ENCODE measurements at regions not wholly inside any gene's neighbourhood (a gene's known extent, or its start where the extent isn't known, plus 50 kb on each side); places are given as distances from the start of the nearest gene placed in this dataset.
"Not testable (repeated sequence)": the region's sequence is repeated elsewhere in the genome, so short reads cannot be mapped to it uniquely, and the experiment has no call there.

- DNase-seq; H3K27me3 Mint-ChIP-seq; H3K4me3 Mint-ChIP-seq; H3K9me3 Mint-ChIP-seq; H3K27ac Mint-ChIP-seq; H3K36me3 Mint-ChIP-seq (ENCODE audit: low read depth); intact Hi-C loops (cut with micrococcal nuclease); H3K4me1 Mint-ChIP-seq: not testable (repeated sequence)
Observed at GRCh38 chr13:87185138-87185537, 486.0 kb upstream of the SLITRK5 start.

DNA sequence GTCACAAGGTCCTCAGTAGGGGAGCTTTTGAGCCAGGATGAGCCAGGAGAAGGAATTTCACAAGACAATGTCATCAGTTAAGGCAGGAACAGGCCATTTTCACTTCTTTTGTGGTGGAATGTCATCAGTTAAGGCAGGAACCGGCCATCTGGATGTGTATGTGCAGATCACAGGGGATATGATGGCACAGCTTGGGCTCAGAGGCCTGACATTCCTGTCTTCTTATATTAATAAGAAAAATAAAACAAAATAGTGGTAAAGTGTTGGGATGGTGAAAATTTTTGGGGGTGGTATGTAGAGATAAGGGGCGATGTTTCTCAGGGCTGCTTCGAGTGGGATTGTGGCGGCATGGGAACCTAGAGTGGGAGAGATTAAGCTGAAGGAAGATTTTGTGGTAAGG lies 484.5 kb upstream of the SLITRK5 start:
- H3K4me3 Mint-ChIP-seq; H3K27me3 Mint-ChIP-seq; intact Hi-C loops (cut with micrococcal nuclease); H3K9me3 Mint-ChIP-seq; H3K27ac Mint-ChIP-seq; H3K4me1 Mint-ChIP-seq; DNase-seq; H3K36me3 Mint-ChIP-seq (ENCODE audit: low read depth): not testable (repeated sequence)

DNA sequence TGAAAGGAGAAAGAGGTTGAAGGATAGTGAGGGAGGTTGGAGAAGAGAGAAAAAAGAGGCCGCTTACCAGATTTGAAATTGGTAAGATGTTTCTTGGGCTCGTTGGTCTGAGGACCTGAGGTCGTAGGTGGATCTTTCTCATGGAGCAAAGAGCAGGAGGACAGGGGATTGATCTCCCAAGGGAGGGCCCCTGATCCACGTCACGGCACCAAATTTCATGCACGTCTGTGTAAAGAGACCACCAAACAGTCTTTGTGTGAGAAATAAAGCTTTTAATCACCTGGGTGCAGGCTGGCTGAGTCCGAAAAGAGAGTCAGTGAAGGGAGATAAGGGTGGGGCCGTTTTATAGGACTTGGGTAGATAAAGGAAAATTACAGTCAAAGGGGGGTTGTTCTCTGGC lies 479.7 kb upstream of the SLITRK5 start:
- H3K27me3 Mint-ChIP-seq; DNase-seq; H3K27ac Mint-ChIP-seq; H3K9me3 Mint-ChIP-seq; H3K36me3 Mint-ChIP-seq (ENCODE audit: low read depth); H3K4me1 Mint-ChIP-seq; intact Hi-C loops (cut with micrococcal nuclease); H3K4me3 Mint-ChIP-seq: not testable (repeated sequence)

DNA sequence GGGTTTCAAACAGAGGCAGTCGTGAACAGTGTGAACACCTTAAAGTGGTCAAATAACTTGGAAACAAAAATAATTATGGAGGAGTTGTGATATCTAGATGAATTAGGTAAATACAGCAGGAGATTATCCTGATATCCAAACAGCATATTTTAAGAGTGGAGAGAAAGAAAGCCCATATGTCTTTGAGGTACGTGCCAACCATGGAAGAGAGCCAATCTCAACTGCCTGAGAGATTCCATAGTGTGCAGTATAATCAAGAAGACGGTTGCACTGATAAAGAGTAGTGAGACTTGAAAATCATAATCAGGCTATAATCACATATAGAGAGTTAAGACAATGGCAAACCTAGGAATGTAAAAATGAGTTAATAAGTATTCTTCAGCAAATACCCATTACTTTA lies 472.8 kb upstream of the SLITRK5 start:
- Mint-ChIP-seq H3K9me3 (no peaks in the 10 kb centered on the region), H3K36me3 (ENCODE audit: low read depth) (no peaks in the 10 kb centered on the region), H3K4me3 (no peak overlapping the region), H3K27ac (no peak overlapping the region), H3K4me1 (no peaks in the 10 kb centered on the region), H3K27me3 (no peaks in the 10 kb centered on the region)
- no peak for DNase-seq
- intact Hi-C loops (cut with micrococcal nuclease), result no loop called here

DNA sequence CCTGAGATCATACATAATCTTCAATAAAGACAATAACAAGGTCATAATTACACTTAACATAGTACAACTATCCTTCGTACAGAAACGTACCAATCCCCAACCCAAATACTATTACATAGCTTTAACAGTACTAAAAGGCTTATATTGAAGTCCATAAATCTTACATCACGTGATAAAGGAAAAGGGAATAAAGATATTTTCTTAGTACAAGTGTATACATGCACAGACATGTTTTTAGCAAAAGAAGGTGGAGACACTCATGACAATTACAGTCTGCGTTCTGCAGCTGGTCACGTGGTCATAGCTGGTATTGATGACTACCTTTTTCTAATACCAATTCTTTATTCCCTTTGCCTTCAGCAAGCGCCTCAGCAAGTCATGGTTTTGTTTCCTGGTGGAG lies 464.5 kb upstream of the SLITRK5 start:
- Mint-ChIP-seq H3K9me3 (no peaks in the 10 kb centered on the region), H3K4me3 (no peak overlapping the region), H3K4me1 (no peaks in the 10 kb centered on the region)

DNA sequence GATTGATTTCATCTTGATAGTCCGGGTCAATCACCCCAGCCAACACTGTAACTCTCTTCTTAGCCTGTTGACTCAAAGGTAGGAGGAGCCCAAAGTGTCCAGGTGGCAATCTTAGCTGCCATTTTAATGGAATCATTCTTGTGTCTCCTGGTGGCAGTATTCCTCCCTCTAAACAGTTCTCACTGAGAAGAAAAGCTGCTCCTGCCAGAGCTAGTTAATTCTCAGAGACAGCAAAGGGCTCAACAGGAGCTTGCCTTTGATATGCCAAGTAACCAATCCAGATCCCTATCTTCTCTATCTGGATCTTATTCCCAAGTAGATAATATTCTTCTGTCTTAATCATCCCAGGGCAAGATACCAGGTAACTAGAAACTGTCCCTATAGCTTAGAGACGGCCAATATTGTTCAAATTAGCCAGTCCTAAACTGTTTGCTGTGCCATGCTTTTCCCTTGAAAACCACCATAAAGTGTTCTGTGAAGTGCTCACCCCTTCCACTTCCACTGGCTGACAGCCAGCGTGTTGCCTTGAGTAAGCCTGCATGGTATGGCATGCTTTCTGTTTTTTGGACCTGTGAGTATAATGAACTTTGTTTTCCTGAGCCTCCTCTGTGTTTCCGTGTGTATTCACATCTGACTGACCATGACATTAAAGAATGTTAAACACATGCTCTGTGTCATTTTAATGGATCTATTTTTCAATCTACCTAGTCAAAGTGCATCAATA lies 463.7 kb upstream of the SLITRK5 start:
- H3K36me3 Mint-ChIP-seq (ENCODE audit: low read depth), result no peaks in the 10 kb centered on the region
- intact Hi-C loops (cut with micrococcal nuclease), result no loop called here
- no peak overlapping the region for H3K4me3 Mint-ChIP-seq
- H3K27me3 Mint-ChIP-seq, result no peaks in the 10 kb centered on the region
- no peak for DNase-seq
- no peaks in the 10 kb centered on the region for H3K9me3 Mint-ChIP-seq
- no peak overlapping the region for H3K27ac Mint-ChIP-seq
- no peaks in the 10 kb centered on the region for H3K4me1 Mint-ChIP-seq

More for the DNA sequence above, 464.5 kb upstream of the SLITRK5 start:
- H3K27ac Mint-ChIP-seq, result no peak overlapping the region
- no peaks in the 10 kb centered on the region for H3K36me3 Mint-ChIP-seq (ENCODE audit: low read depth)
- H3K27me3 Mint-ChIP-seq, result no peaks in the 10 kb centered on the region
- intact Hi-C loops (cut with micrococcal nuclease), result no loop called here
- no peak for DNase-seq

DNA sequence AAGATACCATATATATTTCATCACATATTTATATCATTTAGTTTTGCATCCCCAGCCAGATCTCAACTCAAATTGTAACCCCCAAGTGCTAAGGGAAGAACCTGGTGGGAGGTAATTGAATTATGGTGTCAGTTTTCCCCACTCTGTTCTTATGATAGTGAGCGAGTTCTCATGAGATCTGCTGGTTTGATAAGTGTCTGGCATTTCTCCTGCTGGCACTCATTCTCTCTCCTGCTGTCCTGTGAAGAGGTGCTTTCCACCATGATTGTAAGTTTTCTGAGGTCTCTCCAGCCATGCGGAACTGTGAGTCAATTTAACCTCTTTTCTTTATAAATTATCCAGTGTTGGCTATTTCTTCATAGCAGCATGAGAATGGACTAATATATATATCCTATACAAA lies 462.5 kb upstream of the SLITRK5 start:
- intact Hi-C loops (cut with micrococcal nuclease), result no loop called here
- DNase-seq, result no peak
- Mint-ChIP-seq H3K27me3 (no peaks in the 10 kb centered on the region), H3K4me3 (no peak overlapping the region), H3K9me3 (no peaks in the 10 kb centered on the region), H3K4me1 (no peaks in the 10 kb centered on the region), H3K36me3 (ENCODE audit: low read depth) (no peaks in the 10 kb centered on the region), H3K27ac (no peak overlapping the region)

GRCh38 chr13:87234981-87235380 lies 436.2 kb upstream of the SLITRK5 start:
- H3K36me3 Mint-ChIP-seq (ENCODE audit: low read depth), result no peaks in the 10 kb centered on the region
- peaks cover 7% of the 10 kb centered on the region for H3K9me3 Mint-ChIP-seq
- no peak for DNase-seq
- no peak overlapping the region for H3K4me3 Mint-ChIP-seq
- no peak overlapping the region for H3K27ac Mint-ChIP-seq
- H3K27me3 Mint-ChIP-seq, result no peaks in the 10 kb centered on the region
- intact Hi-C loops (cut with micrococcal nuclease), result no loop called here
- no peaks in the 10 kb centered on the region for H3K4me1 Mint-ChIP-seq

DNA sequence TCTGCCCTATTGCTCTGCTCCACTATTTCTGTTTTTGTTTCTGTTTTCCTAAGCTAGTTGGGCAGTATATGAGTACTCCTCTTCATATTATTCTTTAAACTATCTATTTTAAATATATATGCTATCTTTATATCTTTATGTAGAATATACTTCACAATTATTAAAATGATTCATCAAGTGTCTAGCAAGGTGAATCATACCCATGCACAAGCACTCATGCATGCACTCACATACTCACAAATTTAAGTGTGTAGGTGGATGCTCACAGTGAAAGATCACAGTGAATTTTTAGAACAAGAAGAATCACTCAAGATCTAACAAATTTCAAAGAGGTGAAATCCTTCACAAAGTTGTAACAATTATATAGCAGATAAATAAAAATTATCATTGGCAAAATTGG lies 435.6 kb upstream of the SLITRK5 start:
- Mint-ChIP-seq H3K4me3 (no peak overlapping the region), H3K9me3 (peaks cover 5% of the 10 kb centered on the region), H3K27ac (no peak overlapping the region), H3K27me3 (no peaks in the 10 kb centered on the region), H3K4me1 (no peaks in the 10 kb centered on the region), H3K36me3 (ENCODE audit: low read depth) (no peaks in the 10 kb centered on the region)
- intact Hi-C loops (cut with micrococcal nuclease), result no loop called here
- DNase-seq, result no peak

DNA sequence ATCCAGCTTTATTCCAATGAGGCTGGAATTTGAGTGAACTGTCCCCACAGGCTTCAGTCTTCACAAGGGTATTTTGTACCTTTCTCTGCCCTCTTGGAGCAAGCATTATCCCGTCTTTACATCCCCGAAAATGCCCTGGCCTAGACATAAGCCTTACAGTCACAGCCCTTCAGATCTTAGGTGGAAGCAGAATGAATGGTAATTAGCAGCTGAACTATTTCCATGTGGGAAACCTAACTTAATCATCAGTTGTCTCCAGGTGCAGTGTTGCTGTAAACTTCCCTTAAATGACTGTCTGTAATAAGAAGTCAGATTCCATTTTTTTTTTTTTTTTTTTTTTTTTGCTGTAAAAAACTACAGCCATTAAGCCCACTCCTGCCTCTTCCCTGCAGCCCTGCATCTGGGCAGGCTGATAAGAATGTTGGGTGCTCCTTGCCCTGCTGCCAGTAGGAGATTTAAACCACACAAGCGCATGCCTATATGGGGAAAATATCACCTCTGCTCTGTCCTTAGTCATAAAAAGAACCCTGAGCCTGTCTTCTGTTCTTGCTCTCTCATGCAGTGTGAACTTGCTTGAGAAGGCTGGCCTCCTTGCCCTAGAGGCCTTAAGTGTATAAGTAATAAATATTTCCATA lies 426.8 kb upstream of the SLITRK5 start:
- Mint-ChIP-seq H3K27ac (no peak overlapping the region), H3K9me3 (no peaks in the 10 kb centered on the region), H3K36me3 (ENCODE audit: low read depth) (no peaks in the 10 kb centered on the region), H3K27me3 (no peaks in the 10 kb centered on the region), H3K4me1 (no peaks in the 10 kb centered on the region), H3K4me3 (no peak overlapping the region)
- intact Hi-C loops (cut with micrococcal nuclease), result no loop called here
- no peak for DNase-seq

DNA sequence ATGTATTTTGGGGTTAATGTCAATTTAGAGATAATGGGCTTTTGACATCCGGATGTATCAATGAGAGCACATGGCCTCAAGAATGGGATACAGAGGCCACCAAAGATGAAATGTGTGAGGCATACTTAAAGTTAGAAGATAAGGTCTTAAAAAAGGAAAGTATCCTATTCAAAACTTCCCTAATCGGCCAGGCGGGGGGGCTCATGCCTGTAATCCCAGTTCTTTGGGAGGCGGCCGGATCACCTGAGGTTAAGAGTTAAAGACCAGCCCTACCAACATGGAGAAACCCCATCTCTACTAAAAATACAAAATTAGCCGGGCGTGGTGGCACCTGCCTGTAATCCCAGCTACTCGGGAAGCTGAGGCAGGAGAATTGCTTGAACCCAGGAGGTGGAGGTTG lies 421.3 kb upstream of the SLITRK5 start:
- intact Hi-C loops (cut with micrococcal nuclease); H3K4me3 Mint-ChIP-seq; H3K27me3 Mint-ChIP-seq; H3K36me3 Mint-ChIP-seq (ENCODE audit: low read depth); H3K9me3 Mint-ChIP-seq; DNase-seq; H3K27ac Mint-ChIP-seq; H3K4me1 Mint-ChIP-seq: not testable (repeated sequence)

DNA sequence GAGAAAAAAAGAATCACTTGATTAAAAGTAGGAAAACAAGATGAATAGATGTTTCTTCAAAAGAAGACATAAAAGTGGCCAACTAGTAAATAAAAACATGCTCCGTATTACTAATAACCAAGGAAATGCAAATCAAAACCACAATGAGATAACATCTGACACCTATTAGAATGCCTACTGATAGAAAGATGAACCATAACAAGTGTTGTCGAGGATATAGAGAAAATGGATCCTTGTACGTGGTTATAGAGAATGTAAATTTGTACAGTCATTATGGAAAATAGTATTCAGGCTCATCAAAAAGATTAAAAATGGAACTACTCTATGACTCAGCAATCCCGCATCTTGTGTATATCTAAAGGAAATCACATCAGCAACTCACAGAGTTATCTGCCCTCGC lies 415.8 kb upstream of the SLITRK5 start:
- intact Hi-C loops (cut with micrococcal nuclease), result no loop called here
- Mint-ChIP-seq H3K27me3 (no peaks in the 10 kb centered on the region), H3K9me3 (no peaks in the 10 kb centered on the region), H3K27ac (no peak overlapping the region), H3K4me1 (no peaks in the 10 kb centered on the region), H3K36me3 (ENCODE audit: low read depth) (no peaks in the 10 kb centered on the region), H3K4me3 (no peak overlapping the region)
- DNase-seq, result no peak

GRCh38 chr13:87259479-87260083 lies 411.6 kb upstream of the SLITRK5 start:
- DNase-seq, result no peak
- Mint-ChIP-seq H3K9me3 (no peaks in the 10 kb centered on the region), H3K27ac (no peak overlapping the region), H3K27me3 (no peaks in the 10 kb centered on the region), H3K4me3 (no peak overlapping the region), H3K36me3 (ENCODE audit: low read depth) (no peaks in the 10 kb centered on the region), H3K4me1 (no peaks in the 10 kb centered on the region)
- intact Hi-C loops (cut with micrococcal nuclease), result no loop called here

- H3K4me3 Mint-ChIP-seq, result no peak overlapping the region
- intact Hi-C loops (cut with micrococcal nuclease), result loop anchor here (5.0 kb wide), 1 partner anchor 402 kb away; no protein-coding TSS in a partner anchor
- DNase-seq, result peak; percentile 63
- no peaks in the 10 kb centered on the region for H3K9me3 Mint-ChIP-seq
- H3K27me3 Mint-ChIP-seq, result no peaks in the 10 kb centered on the region
- H3K4me1 Mint-ChIP-seq, result no peaks in the 10 kb centered on the region
- no peaks in the 10 kb centered on the region for H3K36me3 Mint-ChIP-seq (ENCODE audit: low read depth)
- H3K27ac Mint-ChIP-seq, result no peak overlapping the region
Observed at GRCh38 chr13:87274209-87274819, 396.9 kb upstream of the SLITRK5 start.
